NCI-H82 treated with DMSO at 0.1 percent for 48 hours (cell line): ENCODE measurements at regions not wholly inside any gene's neighbourhood (a gene's known extent, or its start where the extent isn't known, plus 50 kb on each side); places are given as distances from the start of the nearest gene placed in this dataset.
"Not testable (repeated sequence)": the region's sequence is repeated elsewhere in the genome, so short reads cannot be mapped to it uniquely, and the experiment has no call there.

Experiments used
- DNase-seq: peaks from one replicate; lab custom pipeline; 2025; ENCODE audit not compliant: unreplicated experiment; lab: John Stamatoyannopoulos, UW

- no peak for DNase-seq
These were observed 58.1 kb upstream of the DHRS4 start for GRCh38 chr14:23895480-23895879.

- DNase-seq = no peak
These were observed 56.9 kb upstream of the DHRS4 start for GRCh38 chr14:23896609-23897153.

- DNase-seq = not testable (repeated sequence)
These were observed 56.3 kb upstream of the DHRS4 start for GRCh38 chr14:23897291-23897690.

- not testable (repeated sequence) for DNase-seq
These were observed 55.2 kb upstream of the DHRS4 start for GRCh38 chr14:23898359-23898758.

GRCh38 chr14:23899788-23900187 lies 53.8 kb upstream of the DHRS4 start:
- no peak for DNase-seq

GRCh38 chr14:23903442-23903841 lies 50.1 kb upstream of the DHRS4 start:
- no peak for DNase-seq
